HG03575 (cell line): ENCODE measurements at regions not wholly inside any gene's neighbourhood (a gene's known extent, or its start where the extent isn't known, plus 50 kb on each side); places are given as distances from the start of the nearest gene placed in this dataset.

Source experiments
- ATAC-seq: cut with Tn5 transposase; IDR thresholded peaks from one replicate; pipeline ENCODE4 v1.9.1; 2021; ENCODE audit not compliant: unreplicated experiment, insufficient number of reproducible peaks, low FRiP score; ENCODE audit errors: extremely low read depth

DNA sequence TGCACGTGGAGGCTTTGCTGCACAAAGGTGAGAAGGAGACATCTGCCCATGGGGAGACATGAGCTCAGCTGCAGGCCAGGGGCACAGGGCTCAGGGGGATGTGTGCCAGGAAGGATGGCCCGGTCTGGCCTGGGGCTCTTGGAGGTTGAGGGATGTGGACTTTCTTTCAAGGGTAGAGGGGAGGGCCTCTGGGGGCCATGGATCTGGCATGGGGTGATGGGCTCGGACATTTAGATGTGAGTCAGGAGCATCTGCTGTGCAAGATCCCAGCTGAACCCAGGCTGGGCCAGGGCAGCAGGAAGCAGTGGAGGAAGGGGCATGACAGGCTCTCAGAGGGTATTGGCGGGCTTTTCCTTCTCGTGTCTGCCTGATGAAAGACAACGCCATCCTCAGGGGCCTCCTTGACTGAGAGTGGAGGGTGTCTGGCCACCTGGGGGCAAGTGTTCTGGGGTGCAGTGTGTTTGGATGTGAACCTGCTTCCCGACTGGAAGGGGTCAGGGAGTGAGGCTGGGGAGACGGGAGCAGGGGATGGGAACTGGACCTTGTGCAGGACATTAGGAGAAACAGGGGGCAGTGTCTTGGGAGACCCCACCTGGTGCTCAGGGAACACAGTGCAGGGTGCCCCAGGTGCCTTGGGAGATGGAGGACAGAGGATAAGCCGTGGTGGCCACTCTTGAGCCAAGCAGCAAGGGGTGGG is 156.1 kb downstream of the ERMARD start:
- ATAC-seq: no peak

GRCh38 chr6:169906688-169907418 is 155.4 kb downstream of the ERMARD start:
- no peak for ATAC-seq

- no peak for ATAC-seq
Measured at GRCh38 chr6:169906004-169906687, 154.7 kb downstream of the ERMARD start.

DNA sequence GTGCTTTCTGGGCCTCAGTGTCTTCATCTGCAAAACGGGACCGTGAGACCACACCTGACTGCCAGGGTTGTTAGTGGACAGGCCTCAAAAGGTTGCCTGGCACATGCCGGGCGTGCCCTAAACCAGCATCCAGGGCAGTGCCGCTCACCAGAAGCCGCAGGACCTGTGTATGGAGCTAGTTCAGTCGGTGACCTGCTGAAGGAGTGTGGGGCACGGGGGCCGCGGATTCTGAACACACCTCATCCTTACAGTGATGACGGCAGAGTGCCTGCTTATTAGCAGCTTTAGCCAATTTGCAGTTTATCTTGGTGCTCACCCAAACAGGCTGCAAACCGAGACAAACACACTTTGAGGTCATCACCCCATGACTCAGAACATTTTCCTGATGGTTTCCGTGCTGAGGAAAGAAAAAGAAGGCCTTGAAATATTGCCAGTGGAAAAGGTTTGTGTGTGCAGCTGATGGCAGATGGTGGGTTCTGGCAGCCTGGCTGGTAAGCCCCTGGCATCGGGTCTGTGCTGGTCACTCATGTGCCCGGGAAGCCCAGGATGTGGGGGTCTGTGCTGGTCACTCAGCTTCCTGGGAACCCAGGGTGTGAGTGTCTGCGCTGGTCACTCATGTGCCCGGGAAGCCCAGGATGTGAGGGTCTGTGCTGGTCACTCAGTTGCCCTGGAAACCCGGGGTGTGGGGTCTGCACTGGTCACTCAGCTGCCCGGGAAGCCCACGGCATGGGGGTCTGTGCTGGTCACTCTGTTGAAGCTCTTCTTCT is 153.8 kb downstream of the ERMARD start:
- ATAC-seq: no peak

- no peak for ATAC-seq
Measured at GRCh38 chr6:169904051-169904922, 152.9 kb downstream of the ERMARD start.

- ATAC-seq: no peak
Measured at GRCh38 chr6:169903122-169903521, 151.7 kb downstream of the ERMARD start.

DNA sequence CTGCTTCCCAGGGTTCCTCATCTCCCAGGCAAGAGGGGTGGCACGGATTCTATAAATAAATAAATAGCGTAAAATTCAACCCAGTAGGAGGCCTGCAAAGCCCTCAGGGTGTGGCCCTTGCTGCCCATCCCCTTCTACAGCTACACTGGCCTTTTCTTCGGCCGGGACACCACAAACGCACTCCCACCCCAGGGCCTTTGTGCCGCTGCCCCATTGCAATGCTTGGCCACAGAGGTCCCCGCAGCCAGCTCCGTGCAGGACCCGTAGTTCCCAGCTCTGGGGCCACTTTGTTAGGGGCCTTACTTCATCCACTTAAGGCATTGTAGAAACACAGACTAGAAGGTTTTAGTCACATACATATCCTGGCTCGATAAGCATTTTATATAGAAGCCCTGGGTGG is 151.2 kb downstream of the ERMARD start:
- ATAC-seq: no peak

DNA sequence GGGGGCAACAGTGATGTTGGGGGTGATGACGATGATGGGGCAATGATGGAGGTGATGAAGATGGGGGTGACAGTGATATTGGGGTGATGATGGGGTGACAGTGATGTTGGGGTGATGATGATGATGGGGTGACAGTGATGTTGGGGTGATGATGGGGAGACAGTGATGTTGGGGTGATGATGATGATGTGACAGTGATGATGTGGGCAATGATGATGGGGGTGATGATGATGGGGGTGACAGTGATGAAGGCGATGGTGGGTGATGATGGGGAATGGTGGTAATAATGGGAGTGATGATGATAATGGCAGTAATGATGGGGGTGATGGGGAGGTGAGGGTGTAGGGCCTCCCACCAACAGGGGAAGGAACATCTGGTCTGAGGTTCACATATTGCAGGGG is 150.6 kb downstream of the ERMARD start:
- no peak for ATAC-seq

- ATAC-seq: no peak
Measured at GRCh38 chr6:169899481-169900145, 148.2 kb downstream of the ERMARD start.

GRCh38 chr6:169898788-169899480 is 147.5 kb downstream of the ERMARD start:
- ATAC-seq: no peak

DNA sequence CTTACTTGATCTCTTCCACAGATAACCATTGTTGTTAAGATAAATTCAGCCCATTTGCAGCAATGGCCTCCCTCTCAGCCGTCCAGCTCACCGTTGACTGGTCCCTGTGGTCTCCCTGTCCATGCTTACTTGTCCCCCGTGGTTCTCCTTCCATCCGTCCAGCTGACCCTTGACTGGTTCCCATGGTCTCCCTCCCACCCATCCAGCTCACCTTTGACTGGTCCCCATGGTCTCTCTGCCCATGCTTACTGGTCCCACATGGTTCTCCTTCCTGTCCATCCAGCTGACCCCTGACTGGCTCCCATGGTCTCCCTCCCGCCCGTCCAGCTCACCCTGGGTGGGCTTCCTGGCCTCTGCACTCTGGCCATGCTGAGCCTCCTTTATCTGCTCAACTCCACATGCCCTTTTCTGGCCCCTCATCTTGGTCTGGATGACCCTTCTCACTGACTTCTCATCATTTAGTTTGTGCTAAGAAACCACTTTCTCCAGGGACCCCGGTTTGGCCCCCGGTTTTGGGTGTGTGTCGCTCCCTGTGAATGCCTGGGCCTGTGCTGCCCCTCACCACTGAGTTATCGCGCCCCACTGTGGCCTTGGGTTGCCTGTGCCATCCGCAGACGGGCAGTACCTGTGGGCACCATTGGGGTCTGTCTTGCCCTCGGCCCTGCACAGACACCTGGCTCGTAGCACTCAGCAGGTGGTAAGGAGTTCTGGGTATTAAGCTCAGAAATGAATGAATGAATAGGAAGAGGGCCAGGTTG is 146.4 kb downstream of the ERMARD start:
- no peak for ATAC-seq

- no peak for ATAC-seq
Measured at GRCh38 chr6:169896826-169897456, 145.5 kb downstream of the ERMARD start.

GRCh38 chr6:169895926-169896761 is 144.7 kb downstream of the ERMARD start:
- ATAC-seq: no peak

GRCh38 chr6:169895000-169895759 is 143.8 kb downstream of the ERMARD start:
- no peak for ATAC-seq

- ATAC-seq: no peak
Measured at GRCh38 chr6:169894377-169894960, 143.0 kb downstream of the ERMARD start.
